Amniotic epithelial cell (primary cell): ENCODE measurements at regions not wholly inside any gene's neighbourhood (a gene's known extent, or its start where the extent isn't known, plus 50 kb on each side); places are given as distances from the start of the nearest gene placed in this dataset.
"Not testable (repeated sequence)": the region's sequence is repeated elsewhere in the genome, so short reads cannot be mapped to it uniquely, and the experiment has no call there.

Source experiments
- DNase-seq: peaks from one replicate; pipeline ENCODE4 v3.0.0-alpha.2; 2010; ENCODE audit warnings: low read depth

DNA sequence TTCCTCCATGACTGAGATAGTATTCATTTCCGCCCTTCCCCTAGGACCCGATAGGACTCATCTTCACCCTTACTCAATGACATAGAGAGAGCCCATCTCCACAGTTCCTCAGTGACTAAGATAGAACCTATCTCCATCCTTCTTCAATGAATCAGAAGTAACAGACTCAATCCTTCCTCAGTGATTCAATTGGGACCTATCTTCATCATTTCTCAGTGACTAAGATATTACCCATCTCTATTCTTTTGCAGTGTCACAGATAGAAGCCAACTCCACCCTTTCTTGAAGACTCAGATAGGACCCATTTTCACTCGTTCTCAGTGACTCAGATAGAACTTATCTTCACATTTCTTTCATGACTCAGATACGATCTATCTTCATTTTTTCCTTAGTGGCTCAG is 164.6 kb downstream of the FBXO4 start:
- no peak for DNase-seq

GRCh38 chr5:42090162-42090561 is 165.1 kb downstream of the FBXO4 start:
- DNase-seq, result no peak

GRCh38 chr5:42099846-42100245 is 174.8 kb downstream of the FBXO4 start:
- DNase-seq, result not testable (repeated sequence)

GRCh38 chr5:42108468-42108867 is 183.4 kb downstream of the FBXO4 start:
- DNase-seq, result no peak

- no peak for DNase-seq
Observed at GRCh38 chr5:42109006-42109572, 184.0 kb downstream of the FBXO4 start.

GRCh38 chr5:42115721-42116120 is 190.6 kb downstream of the FBXO4 start:
- not testable (repeated sequence) for DNase-seq

DNA sequence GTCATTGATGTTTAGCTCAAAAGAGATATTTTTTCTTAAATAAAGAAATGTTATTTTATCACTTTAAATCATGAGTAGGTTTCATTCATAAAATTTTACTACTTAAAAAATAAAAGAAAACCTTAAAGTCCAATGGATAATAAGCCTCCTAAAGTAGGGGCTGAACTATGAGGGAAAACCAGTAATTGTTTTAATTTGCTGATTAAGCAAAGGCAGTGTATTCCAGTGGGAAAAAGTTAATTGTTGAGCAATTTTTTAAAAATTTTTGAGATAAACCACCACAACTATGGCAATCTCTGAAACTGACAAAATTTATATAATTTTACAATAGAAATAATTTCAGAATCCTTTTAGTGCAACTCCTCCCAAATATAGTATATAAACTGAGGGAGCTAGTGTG is 195.0 kb downstream of the FBXO4 start:
- DNase-seq, result no peak

DNA sequence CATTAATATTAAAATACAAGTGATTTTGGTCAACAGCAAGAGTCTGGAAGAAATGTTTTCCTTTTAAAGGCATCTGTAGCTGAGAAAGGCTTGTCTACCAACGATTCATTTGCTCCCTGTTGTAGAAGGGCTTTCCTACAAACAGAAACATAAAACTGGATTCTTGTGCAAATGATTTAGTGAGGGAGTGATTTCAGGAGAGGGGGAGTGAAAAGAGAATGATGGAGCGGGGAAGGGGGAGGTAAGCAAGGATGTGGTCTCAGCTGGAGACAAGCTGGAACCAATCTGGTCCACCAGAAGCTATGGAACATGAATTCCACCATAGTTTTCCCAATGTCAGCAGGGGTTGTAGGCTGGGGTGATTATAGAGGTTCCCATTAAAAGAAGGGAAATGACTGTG is 196.3 kb downstream of the FBXO4 start:
- no peak for DNase-seq

DNA sequence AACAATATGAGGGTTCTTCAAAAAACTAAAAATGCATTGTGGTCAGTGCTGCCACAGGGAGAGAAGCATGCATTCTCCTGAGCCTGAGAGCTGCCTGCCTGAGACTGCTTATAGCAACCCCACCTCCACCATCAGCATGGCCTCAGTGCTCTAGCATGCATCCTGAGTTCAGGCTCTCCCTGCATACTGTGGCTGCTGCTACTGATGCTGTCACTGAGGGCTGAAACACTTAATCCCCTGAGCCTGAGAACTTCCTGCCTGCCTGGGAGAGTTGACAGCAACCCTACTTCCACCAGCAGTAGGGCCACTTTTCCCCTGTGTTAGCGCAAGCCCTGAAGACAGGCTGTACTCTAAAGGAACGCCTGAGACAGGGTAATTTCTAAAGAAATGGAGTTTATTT is 206.0 kb downstream of the FBXO4 start:
- no peak for DNase-seq

GRCh38 chr5:42143361-42143760 is 218.3 kb downstream of the FBXO4 start:
- DNase-seq, result no peak

GRCh38 chr5:42148813-42149212 is 223.7 kb downstream of the FBXO4 start:
- no peak for DNase-seq

- DNase-seq, result no peak
Observed at GRCh38 chr5:42157215-42157614, 232.1 kb downstream of the FBXO4 start.

GRCh38 chr5:42163083-42163482 is 238.0 kb downstream of the FBXO4 start:
- no peak for DNase-seq

DNA sequence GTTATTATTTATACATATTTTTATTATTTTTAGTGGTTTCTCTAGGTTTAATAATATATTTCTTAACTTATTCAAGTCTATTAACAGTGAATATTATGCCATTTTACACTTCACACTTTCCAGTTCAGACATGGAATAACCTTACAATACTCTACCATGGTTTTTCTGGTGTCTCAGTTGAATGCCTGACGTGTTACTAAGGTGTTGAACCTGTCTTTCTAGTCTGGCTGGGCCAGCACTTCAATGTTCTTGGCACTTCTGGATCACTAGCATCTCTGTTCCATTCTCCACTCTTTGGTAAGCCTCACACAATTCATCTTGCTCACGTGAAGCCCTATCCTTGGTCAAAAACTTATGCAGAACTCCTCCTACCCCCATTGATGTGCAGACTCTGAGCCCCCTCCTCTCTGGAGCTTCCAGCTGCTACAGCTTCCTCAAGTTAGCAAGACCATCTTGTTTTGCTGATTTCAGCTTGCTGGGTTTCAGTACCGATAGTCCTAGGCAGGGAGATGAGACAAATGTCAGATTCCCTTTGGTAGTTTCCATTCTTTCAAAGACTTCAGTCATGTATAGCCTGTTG is 243.1 kb downstream of the FBXO4 start:
- DNase-seq, result no peak

DNA sequence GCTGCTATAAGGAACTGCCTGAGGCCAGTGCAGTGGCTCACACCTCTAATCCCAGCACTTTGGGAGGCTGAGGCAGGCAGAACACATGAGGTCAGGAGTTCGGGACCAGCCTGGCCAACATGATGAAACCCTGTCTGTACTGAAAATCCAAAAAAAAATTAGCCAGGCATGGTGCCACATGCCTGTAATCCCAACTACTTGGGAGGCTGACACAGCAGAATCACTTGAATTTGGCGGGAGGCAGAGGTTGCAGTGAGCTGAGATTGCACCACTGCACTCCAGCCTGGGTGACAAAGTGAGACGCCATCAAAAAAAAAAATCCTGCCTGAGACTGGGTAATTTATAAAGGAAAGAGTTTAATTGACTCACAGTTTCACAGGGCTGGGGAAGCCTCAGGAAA is 247.1 kb upstream of the GHR start:
- DNase-seq, result not testable (repeated sequence)

- DNase-seq, result not testable (repeated sequence)
Observed at GRCh38 chr5:42179843-42180242, 243.4 kb upstream of the GHR start.

DNA sequence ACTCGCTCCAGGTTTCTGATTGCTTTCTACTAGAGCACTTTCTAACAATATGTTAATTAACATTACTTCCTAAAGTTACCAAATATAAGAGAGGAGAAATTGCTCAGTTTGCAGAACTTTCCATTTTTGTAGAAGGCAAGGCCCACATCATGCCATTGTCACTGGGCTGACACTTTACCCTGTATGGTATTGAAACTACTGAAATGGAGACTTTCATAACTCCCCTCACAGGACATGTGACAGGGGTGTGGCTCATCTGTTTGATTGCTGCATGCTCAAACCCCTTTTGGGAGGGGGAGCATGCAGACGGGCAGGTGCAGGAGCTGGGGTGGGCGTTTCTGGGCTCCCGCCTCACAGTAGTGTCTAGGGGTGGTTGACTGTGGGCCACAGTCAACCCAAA is 206.3 kb upstream of the GHR start:
- DNase-seq, result no peak

DNA sequence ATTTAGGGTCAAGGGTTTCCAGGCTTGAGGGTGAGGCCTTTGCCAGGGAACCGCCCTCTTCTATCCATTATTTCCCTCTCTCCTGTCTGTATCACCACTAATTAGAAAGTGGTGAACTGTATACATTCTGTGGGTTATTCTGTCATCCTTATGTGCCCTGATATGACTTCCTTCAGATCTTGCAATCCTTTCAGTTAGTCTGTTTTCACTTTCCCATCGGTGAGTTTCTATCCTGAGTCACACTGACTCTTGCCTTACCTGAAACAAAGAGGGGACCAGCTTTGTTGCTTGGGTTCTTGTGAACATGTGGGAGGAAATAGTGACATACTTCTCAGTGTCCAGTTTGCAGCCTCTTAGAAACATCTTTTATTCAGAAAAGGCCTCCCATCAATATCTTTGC is 205.4 kb upstream of the GHR start:
- DNase-seq, result no peak

DNA sequence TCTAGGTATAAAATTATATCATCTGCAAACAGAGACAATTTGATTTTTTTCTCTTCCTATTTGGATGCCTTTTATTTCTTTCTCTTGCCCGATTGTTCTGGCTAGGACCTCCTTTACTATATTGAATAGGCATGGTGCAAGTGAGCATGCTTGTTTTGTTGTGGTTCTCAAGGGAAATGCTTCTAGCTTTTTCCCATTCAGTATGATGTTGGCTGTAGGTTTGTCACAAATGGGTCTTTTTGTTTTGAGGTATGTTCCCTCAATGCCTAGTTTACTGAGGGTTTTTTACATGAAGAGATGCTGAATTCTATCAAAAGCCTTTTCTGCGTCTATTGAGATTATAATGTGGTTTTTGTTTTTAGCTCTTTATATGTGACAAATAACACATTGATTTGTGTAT is 198.2 kb upstream of the GHR start:
- no peak for DNase-seq

DNA sequence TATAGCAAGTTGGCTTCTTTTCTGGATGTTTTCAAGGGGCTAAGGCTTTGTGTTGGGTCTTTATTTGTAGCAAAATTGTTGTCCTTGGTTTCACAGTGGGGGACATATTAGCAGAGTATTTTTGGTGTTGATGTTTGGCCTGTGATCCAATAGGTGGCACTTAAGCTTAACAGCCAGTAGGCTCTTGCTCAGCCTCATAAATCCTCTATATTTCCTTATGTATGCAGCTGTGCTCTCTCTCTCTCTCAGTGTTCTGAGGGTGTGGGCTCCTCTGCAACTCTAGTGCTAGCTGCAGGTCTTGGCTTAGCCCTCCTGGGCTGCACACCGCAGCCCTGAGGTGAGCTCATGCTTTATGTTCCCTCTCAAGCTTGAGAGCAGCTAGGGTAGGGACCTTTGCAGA is 195.0 kb upstream of the GHR start:
- DNase-seq, result no peak

DNA sequence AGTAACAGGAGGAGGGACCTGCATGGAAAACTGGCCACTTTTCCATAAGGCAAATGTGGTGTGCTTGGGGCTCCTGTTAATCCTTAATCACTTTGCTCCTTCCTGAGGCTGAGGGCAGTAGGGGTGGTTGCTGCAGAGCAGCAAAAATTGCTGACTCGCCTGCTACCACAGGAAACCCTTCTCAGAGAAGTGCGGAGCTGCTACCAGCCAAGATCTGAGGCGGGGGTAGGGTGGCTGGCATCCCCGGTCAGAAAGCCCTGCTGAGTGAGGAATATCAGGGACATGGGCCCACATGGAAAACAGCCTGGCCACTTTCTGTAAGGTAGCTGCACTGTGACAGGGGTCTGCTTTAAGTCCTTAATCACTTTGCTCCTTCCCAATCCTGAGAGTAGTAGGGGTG is 192.4 kb upstream of the GHR start:
- no peak for DNase-seq

- DNase-seq, result no peak
Observed at GRCh38 chr5:42235241-42235640, 188.0 kb upstream of the GHR start.

DNA sequence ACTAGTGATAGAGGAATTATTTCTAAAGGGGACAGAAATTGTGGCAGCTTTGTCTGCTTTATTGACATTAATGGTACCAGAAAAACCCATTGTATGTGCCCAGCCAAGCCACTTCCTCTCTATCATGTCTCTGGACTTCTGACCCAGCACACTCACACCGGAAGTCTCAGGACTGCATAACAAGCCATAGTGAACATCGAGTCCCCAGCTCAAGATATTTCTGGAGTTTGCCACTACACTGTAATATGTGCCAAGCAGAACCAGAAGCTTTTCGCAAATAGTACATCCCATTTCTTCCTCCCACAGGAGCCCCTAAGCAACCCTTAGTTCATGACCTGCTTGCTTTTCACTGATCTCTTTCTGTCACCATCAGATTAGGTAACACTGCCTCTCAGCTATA is 187.4 kb upstream of the GHR start:
- no peak for DNase-seq

GRCh38 chr5:42241636-42242035 is 181.6 kb upstream of the GHR start:
- no peak for DNase-seq

DNA sequence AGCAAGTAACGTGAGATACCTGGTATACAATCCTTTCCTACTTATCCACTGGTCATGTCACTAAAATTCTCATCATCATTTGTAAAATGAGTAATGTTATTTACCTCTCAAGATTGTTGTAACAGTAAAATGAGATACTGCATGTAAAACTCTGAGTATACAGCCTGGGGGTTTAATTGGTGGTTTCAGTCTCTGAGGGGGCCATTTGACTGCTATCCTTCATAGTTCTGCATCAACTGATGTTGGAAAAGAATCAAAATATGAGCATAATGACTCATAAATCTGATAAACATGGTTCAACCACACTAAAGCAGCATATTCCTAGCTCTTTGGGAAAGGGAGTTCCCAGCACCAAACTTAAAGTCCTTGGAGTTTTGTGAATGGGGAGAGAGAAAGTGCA is 181.0 kb upstream of the GHR start:
- no peak for DNase-seq
